HG03457 (cell line): ENCODE measurements at regions not wholly inside any gene's neighbourhood (a gene's known extent, or its start where the extent isn't known, plus 50 kb on each side); places are given as distances from the start of the nearest gene placed in this dataset.
"Not testable (repeated sequence)": the region's sequence is repeated elsewhere in the genome, so short reads cannot be mapped to it uniquely, and the experiment has no call there.

ENCODE experiments used
- ATAC-seq: cut with Tn5 transposase; IDR thresholded peaks from one replicate; pipeline ENCODE4 v1.9.1; 2021; ENCODE audit warnings: moderate number of reproducible peaks; ENCODE audit not compliant: unreplicated experiment

DNA sequence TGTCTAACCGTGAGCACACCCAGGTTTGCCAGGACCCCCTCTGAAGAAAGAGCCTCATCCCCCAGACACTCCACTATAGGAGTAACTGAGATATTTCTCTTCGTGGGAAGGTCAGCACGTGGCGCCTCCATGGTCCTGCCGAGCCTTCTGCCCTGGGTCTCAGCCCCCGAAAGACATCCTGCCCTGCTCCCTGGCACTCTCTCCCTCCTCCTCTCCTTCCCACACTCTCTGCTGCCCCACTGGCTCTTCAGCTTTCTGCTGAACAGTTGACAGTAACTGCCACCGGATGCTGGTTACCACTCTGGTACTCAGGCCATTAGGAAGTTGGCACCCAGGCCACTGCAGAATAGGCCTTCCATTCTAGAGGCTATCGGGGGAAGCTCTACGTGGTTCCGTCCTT lies 185.2 kb downstream of the UACA start:
- ATAC-seq, result no peak

DNA sequence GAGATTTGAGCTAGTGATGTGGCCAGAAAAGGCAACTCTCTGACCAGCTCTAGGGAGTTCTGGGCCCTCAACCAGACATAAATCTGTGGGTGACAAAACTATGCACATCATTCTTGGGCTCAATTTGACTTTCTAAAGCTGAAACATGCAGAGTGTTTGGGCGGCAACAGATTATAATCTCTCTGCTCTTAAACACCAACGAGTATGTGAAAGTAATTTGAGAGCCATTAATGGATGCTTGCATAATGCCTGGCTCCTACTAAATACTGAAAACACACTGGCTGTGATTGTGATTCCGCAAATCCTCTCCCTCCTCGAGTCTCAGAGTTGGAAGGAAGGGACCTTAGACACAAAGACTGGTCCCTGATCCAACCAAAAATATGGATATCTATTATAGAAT lies 186.7 kb downstream of the UACA start:
- no peak for ATAC-seq

GRCh38 chr15:70576276-70576675 lies 187.1 kb downstream of the UACA start:
- ATAC-seq, result no peak

- ATAC-seq, result no peak
These were observed 187.8 kb downstream of the UACA start for GRCh38 chr15:70575231-70576226.

GRCh38 chr15:70574325-70574724 lies 189.0 kb downstream of the UACA start:
- not testable (repeated sequence) for ATAC-seq

DNA sequence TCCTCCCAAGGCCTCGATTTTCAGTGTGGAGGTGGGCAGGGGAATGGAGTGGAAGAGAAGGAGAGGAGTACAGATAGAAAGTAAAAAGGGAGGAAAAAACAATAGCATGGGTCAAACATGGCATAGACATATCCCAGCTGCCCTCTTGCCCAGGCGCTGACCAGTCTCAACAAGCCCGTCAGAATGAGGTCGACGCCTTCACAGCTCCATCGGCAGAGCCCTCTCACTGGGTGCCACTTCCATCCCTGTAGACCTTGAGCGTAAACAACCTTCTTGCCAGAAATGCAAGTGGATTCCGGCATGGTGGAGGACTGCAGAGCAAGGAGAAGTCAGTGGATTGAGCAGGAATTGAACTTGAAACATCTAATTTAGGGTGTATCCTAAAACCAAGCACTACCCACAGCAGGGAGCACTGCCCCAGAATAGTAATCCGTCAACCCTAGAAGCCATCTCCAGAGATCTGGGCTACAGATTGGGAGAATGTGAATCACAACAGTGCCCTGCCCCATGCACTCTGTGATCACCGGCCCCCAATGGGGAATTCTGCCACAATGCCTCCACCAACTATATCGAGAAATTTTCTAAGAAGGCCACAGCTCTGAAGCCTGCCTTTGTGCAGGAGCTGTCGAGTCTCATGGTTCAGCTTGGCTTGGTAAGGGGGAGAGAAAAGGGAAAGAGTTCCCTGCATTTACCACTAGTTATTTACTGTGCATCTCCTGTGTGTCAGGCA lies 190.1 kb downstream of the UACA start:
- no peak for ATAC-seq

GRCh38 chr15:70569714-70570231 lies 193.6 kb downstream of the UACA start:
- ATAC-seq, result no peak

DNA sequence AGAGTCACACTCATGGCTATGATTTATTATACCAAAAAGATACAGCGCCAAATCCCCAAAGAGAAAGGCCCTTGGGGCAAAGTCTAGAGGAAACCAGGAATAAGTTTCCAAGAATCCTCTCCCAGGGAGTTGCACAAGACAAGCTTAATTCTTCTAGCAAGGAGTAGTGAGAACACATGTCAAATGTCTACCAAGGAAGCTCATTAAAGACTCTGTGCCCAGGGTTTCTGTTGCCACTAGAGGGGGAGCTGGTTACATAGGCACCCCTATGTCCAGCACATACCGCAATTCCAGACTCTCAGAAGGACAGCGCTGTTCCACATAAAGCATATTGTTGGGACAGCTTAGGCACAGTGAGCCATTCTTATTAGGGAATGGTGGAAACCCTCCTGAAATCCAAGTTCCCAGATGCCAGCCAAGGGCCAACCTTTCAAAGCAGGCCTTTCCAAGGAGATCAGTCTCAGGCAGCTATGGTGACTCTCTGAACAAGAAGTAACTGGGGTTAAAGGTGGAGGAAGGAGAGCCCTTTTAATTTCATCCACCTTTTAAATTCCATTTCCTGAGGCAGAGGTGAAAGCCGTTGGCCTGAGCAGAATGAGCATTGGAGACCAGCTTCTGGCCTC lies 194.2 kb downstream of the UACA start:
- ATAC-seq, result no peak

DNA sequence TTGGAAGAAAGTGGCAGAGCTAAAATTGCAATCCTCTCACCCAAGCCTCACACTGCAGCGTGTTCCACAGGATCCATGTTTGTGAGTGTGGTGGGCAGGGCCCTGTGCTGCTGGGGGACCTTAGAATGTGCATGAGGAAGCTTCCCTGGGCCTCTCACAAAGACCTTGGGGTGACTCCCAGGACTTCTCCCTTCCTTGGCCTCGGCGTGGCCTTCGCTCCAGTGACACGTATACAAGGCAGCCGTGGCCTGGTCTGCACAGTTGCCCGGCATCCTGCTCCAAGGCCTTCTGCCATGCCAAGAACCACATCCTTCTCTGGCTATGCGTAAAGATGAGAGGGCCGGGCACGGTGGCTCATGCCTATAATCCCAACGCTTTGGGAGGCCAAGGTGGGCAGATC lies 196.4 kb downstream of the UACA start:
- ATAC-seq, result no peak

- ATAC-seq, result no peak
These were observed 197.1 kb downstream of the UACA start for GRCh38 chr15:70566047-70566835.

DNA sequence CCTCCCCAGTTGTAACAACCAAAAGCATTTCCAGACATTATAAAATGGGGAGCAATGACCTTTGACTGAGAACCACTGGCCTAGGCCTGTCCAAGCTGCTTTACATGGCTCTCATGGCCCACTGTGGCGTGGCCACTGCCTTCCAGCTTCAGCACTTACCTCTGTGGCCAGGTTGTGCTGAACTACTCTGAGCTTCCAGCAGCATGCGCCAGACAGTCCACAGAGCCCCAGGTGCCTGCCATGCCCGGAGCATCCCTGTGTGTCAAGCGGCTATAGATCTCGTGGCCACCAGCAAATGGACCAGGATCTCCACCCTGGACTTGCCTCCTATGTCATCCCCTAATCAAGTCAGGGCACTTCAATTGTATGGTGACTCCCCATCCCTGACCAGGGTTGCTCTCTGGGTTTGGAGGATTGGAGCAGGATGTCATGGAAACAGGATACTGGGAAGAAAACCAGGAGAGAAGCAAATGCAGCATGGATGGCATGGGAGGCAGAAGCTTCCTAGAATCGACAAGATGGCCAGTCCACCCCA lies 199.7 kb downstream of the UACA start:
- no peak for ATAC-seq

GRCh38 chr15:70562906-70563305 lies 200.5 kb downstream of the UACA start:
- no peak for ATAC-seq

DNA sequence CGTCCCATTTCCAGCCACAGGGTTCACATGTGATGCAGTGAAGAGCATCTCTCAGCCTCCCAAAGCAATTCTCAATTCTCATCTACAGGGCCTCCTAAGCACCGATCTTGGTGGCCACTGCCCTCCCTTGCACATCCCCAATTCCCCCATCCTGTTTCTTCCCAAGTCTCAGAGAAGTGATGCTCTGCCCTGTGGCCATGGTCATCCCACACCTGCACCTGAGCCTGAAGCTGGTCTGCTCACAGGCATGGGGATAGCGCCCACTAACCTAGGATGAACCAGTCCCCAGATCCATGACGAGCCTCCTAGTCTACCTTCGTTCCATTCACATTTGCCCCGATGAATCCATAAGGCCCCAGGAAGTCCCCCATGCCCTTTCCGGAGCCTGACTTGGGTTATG lies 201.5 kb downstream of the UACA start:
- ATAC-seq, result no peak

GRCh38 chr15:70560617-70561328 lies 202.6 kb downstream of the UACA start:
- no peak for ATAC-seq

- no peak for ATAC-seq
These were observed 203.8 kb downstream of the UACA start for GRCh38 chr15:70559265-70560239.

DNA sequence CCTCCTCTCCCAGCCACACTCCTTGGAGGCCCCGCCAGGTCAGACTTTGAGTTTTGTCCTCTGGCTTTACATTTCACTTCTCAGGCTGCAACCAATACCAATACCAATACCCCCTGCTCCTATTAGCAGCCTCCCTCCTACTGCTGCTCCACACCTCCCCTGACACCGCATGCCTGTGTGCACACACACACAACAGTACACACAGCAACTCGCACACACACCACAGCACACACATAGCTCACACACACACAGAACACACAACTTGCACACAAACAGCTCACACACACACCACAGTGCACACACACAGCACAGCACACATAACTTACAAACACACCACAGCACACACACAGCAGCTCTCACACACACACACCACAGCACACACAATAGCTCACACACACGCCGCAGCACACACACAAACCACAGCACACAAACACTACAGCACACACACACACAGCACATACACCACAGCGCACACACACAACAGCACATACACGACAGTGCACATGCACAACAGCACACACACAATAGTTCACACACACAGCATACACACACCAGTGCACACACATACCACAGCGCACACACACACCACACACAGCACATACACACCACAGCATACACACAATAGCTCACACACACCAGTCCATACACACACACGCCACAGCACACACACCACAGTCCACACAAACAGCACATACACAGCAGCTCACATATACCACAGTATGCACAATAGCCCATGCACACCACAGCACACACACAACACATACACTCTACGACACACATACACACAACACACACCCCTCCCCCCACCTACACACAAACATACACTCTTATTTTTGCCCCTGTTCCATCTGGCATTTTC lies 204.7 kb downstream of the UACA start:
- ATAC-seq, result no peak

GRCh38 chr15:70557521-70558258 lies 205.7 kb downstream of the UACA start:
- no peak for ATAC-seq
